ENCODE measurements at regions not wholly inside any gene's neighbourhood (a gene's known extent, or its start where the extent isn't known, plus 50 kb on each side); places are given as distances from the start of the nearest gene placed in this dataset.

GRCh38 chr2:139477618-139478017, 697.4 kb upstream of the NXPH2 start:
- Histone ChIP-seq H3K27me3 (ENCODE audit: control insufficient read depth in 2 of 2, insufficient read depth in 2 of 2, low read length in 2 of 2) (no peaks in the 10 kb centered on the region), H3K9me3 (replicated peaks; ENCODE audit: control insufficient read depth, insufficient read depth, low read length) (peaks cover 2% of the 10 kb centered on the region), H3K4me3 (replicated peaks in 1 of 3; ENCODE audit: insufficient read depth in 1 of 3, low read depth in 1 of 3, low read length in 3 of 3) (no peak overlapping the region), H4K20me1 (replicated peaks; ENCODE audit: control insufficient read depth, extremely low read depth, insufficient read depth, low read length) (no peaks in the 10 kb centered on the region), H3K9me1 (replicated peaks; ENCODE audit: control insufficient read depth, extremely low read depth, insufficient read depth, low read length) (no peaks in the 10 kb centered on the region), H3K4me1 (ENCODE audit: control insufficient read depth, extremely low read depth, insufficient read depth, low read length) (no peaks in the 10 kb centered on the region), H3K4me2 (ENCODE audit: insufficient read depth, low read length) (no peak overlapping the region), H2AFZ (ENCODE audit: low read depth, low read length) (no peak overlapping the region), H3K36me3 (ENCODE audit: control insufficient read depth in 2 of 2, extremely low read depth in 1 of 2, insufficient read depth in 2 of 2, low read length in 2 of 2) (no peaks in the 10 kb centered on the region), H3K9ac (replicated peaks; ENCODE audit: extremely low read depth, insufficient read depth, low read length) (no peak overlapping the region), H3K27ac (ENCODE audit: insufficient read depth, low read depth, low read length) (no peak overlapping the region), H3K79me2 (ENCODE audit: control insufficient read depth, insufficient read depth, low read length) (no peaks in the 10 kb centered on the region)
- DNase-seq (ENCODE audit: low read depth, low spot score) (no peak), FAIRE-seq (no peak)
- ChIA-PET CTCF (no interaction called here), POLR2A (no interaction called here)
- intact Hi-C loops (cut with micrococcal nuclease) (no loop called here), dilution Hi-C loops (cut with MboI; ENCODE audit: extremely low pct_ligation_motif_present, low sequenced_read_pairs) (no loop called here)
- no TSS peak for BruUV-seq (replicated peaks)
- TF ChIP-seq POLR2AphosphoS5 (IDR thresholded peaks at IDR 0.05; ENCODE audit: insufficient read depth, low read depth, low read length) = no peak
- TF ChIP-seq POLR2A (IDR thresholded peaks at IDR 0.05; ENCODE audit: low read depth, low read length) = no peak
- no peak for TF ChIP-seq CTCF (IDR thresholded peaks at IDR 0.05; ENCODE audit: extremely low read depth in 1 of 2, insufficient read depth in 1 of 2, low read depth in 1 of 2, low read length in 2 of 2)

- intact Hi-C loops (cut with micrococcal nuclease) (no loop called here), dilution Hi-C loops (cut with MboI; ENCODE audit: extremely low pct_ligation_motif_present, low sequenced_read_pairs) (no loop called here)
- peaks cover under 1% of the 10 kb centered on the region for H3K9me3 ChIP-seq (replicated peaks; ENCODE audit: control insufficient read depth, insufficient read depth, low read length)
- CTCF ChIA-PET = no interaction called here
- H3K4me1 ChIP-seq (ENCODE audit: control insufficient read depth, extremely low read depth, insufficient read depth, low read length) = no peaks in the 10 kb centered on the region
- DNase-seq (ENCODE audit: low read depth, low spot score) = no peak
- H3K27me3 ChIP-seq (ENCODE audit: control insufficient read depth in 2 of 2, insufficient read depth in 2 of 2, low read length in 2 of 2) = no peaks in the 10 kb centered on the region
- no peaks in the 10 kb centered on the region for H3K79me2 ChIP-seq (ENCODE audit: control insufficient read depth, insufficient read depth, low read length)
- H3K27ac ChIP-seq (ENCODE audit: insufficient read depth, low read depth, low read length) = no peak overlapping the region
- TF ChIP-seq CTCF (IDR thresholded peaks at IDR 0.05; ENCODE audit: extremely low read depth in 1 of 2, insufficient read depth in 1 of 2, low read depth in 1 of 2, low read length in 2 of 2) = no peak
- TF ChIP-seq FOS (IDR thresholded peaks at IDR 0.05; ENCODE audit: borderline replicate concordance, insufficient read depth, low read length) = no peak
- no peak for TF ChIP-seq POLR2AphosphoS5 (IDR thresholded peaks at IDR 0.05; ENCODE audit: insufficient read depth, low read depth, low read length)
- no peak for TF ChIP-seq MAX (IDR thresholded peaks at IDR 0.05; ENCODE audit: insufficient read depth, insufficient read length)
- TF ChIP-seq POLR2A (IDR thresholded peaks at IDR 0.05; ENCODE audit: low read depth, low read length) = no peak
- no peak for TF ChIP-seq MYC (IDR thresholded peaks at IDR 0.05; ENCODE audit: low read depth, low read length)
- TF ChIP-seq JUN (IDR thresholded peaks at IDR 0.05; ENCODE audit: borderline replicate concordance, insufficient read depth, insufficient read length, low read depth) = no peak
- no peak for TF ChIP-seq GATA2 (IDR thresholded peaks at IDR 0.05; ENCODE audit: insufficient read depth, insufficient read length, low read depth, low read length)
- no peak for TF ChIP-seq EZH2 (IDR thresholded peaks at IDR 0.05; ENCODE audit: borderline replicate concordance, low read depth, low read length, severe bottlenecking)
- no peak overlapping the region for H3K4me3 ChIP-seq (replicated peaks in 1 of 3; ENCODE audit: insufficient read depth in 1 of 3, low read depth in 1 of 3, low read length in 3 of 3)
- FAIRE-seq = no peak
- H4K20me1 ChIP-seq (replicated peaks; ENCODE audit: control insufficient read depth, extremely low read depth, insufficient read depth, low read length) = no peaks in the 10 kb centered on the region
- no peak overlapping the region for H3K4me2 ChIP-seq (ENCODE audit: insufficient read depth, low read length)
- no peaks in the 10 kb centered on the region for H3K9me1 ChIP-seq (replicated peaks; ENCODE audit: control insufficient read depth, extremely low read depth, insufficient read depth, low read length)
- H3K36me3 ChIP-seq (ENCODE audit: control insufficient read depth in 2 of 2, extremely low read depth in 1 of 2, insufficient read depth in 2 of 2, low read length in 2 of 2) = no peaks in the 10 kb centered on the region
- POLR2A ChIA-PET = no interaction called here
- no peak overlapping the region for H2AFZ ChIP-seq (ENCODE audit: low read depth, low read length)
- no TSS peak for BruUV-seq (replicated peaks)
- no peak overlapping the region for H3K9ac ChIP-seq (replicated peaks; ENCODE audit: extremely low read depth, insufficient read depth, low read length)
These were observed 689.8 kb upstream of the NXPH2 start for GRCh38 chr2:139469985-139470384.
